Sigmoid colon (tissue), 6 donors: ENCODE measurements at regions not wholly inside any gene's neighbourhood (a gene's known extent, or its start where the extent isn't known, plus 50 kb on each side); places are given as distances from the start of the nearest gene placed in this dataset.

Source experiments
- DNase-seq: peaks from one replicate; pipeline ENCODE4 v3.0.0-alpha.2; 2019
- H3K27ac ChIP-seq, 4 donors: fragments of 200-600 bp; sonication (generic); one replicate each; pipeline ENCODE4 v1.5.1; 2016 to 2019; ENCODE audit warnings: mild to moderate bottlenecking in 1 of 4
- H3K27me3 ChIP-seq, 3 donors: fragments of 200-600 bp; sonication (generic); one replicate each; pipeline ENCODE4 v1.5.1; 2019; ENCODE audit warnings: mild to moderate bottlenecking in 1 of 3
- H3K36me3 ChIP-seq, 4 donors: fragments of 200-600 bp; sonication (generic); one replicate each; pipeline ENCODE4 v1.5.1; 2016 to 2019
- H3K4me1 ChIP-seq, 4 donors: fragments of 200-600 bp; sonication (generic); one replicate each; pipeline ENCODE4 v1.5.1; 2017 to 2019
- H3K4me3 ChIP-seq, 4 donors: fragments of 200-600 bp; sonication (generic); one replicate each; pipeline ENCODE4 v1.5.1; 2017 to 2019; ENCODE audit warnings: mild to moderate bottlenecking in 2 of 4, moderate library complexity in 1 of 4
- H3K9me3 ChIP-seq, 4 donors: fragments of 200-600 bp in 3 of 4; sonication (generic) in 3 of 4; one replicate each; pipeline versions ENCODE4 v1.5.1 to v1.6.1; 2013 to 2019
- CTCF ChIP-seq, 4 experiments: fragments of 450-650 bp in 3 of 4; fragments of 200-600 bp in 1 of 4; IDR thresholded peaks; one replicate each; pipeline ENCODE4 v1.5.1; 2016 to 2019; ENCODE audit warnings: antibody characterized with exemption in 4 of 4, mild to moderate bottlenecking in 3 of 4, moderate library complexity in 2 of 4
- EP300 ChIP-seq, 4 donors: sonication (generic); formaldehyde crosslinking; IDR thresholded peaks; one replicate each; pipeline ENCODE4 v1.6.1; 2017; ENCODE audit warnings: antibody characterized with exemption in 4 of 4
- POLR2A ChIP-seq, 2 donors: fragments of 450-650 bp; IDR thresholded peaks; one replicate each; pipeline ENCODE4 v1.6.1; 2016; ENCODE audit warnings: antibody characterized with exemption in 2 of 2, mild to moderate bottlenecking in 2 of 2, moderate library complexity in 2 of 2
- POLR2AphosphoS5 ChIP-seq, 4 donors: sonication (generic); formaldehyde crosslinking; IDR thresholded peaks; one replicate each; pipeline ENCODE4 v1.6.1; 2017; ENCODE audit warnings: antibody characterized with exemption in 4 of 4
- WGBS, 2 donors: extraction: QIAGEN DNeasy Blood & Tissue Kit; methylation state at CpG; one replicate each; pipeline ENCODE4 v1.1.7; 2013; 5-methylcytosine and 5-hydroxymethylcytosine counted together
- intact Hi-C: fragments of 100-400 bp; cut with DNase I; formaldehyde crosslinking; loops from one replicate; pipeline ENCODE4 v1.15.1; 2023
- donor health status: healthy with polysubstance abuse.
- donor health status: healthy.

DNA sequence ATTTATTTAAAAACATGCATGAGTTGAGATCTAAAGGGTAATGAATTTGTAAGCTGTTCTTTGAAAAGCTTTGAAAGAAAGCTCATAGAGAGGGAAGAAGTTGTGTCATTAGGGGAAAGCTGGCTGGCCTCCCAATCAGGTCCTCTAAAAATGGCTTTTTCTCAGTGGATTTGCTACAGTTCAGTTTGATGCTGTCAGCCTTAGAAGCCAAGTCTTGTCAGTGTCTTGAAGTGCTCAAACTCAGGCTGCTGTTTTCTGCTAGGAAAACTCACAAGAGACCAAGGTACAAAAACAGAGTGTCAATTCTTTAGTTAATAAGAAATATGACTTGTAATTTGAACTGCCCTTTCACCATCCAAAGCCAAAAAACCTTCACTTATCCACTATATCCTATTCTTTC lies 243.8 kb downstream of the OTOL1 start:
- no peaks in the 10 kb centered on the region for H3K27me3 ChIP-seq
- intact Hi-C loops, result no loop called here

GRCh38 chr3:161744366-161744765 lies 247.8 kb downstream of the OTOL1 start:
- H3K4me1 ChIP-seq, result no peaks in the 10 kb centered on the region
- TF ChIP-seq POLR2A (IDR thresholded peaks at IDR 0.05) (no peak), POLR2AphosphoS5 (IDR thresholded peaks at IDR 0.05) (no peak)
- 72 to 73% methylated on average over 4 of the region's 4 CpGs for WGBS, 2 donors
- H3K9me3 ChIP-seq, result no peaks in the 10 kb centered on the region
- no peak for DNase-seq
- intact Hi-C loops, result no loop called here
- no peaks in the 10 kb centered on the region for H3K27me3 ChIP-seq
- H3K27ac ChIP-seq, result no peak overlapping the region
- no peak overlapping the region for H3K4me3 ChIP-seq
- no peaks in the 10 kb centered on the region for H3K36me3 ChIP-seq

More for the DNA sequence above, 243.8 kb downstream of the OTOL1 start:
- H3K9me3 ChIP-seq, result no peaks in the 10 kb centered on the region
- H3K4me3 ChIP-seq, result no peak overlapping the region
- DNase-seq, result no peak
- H3K36me3 ChIP-seq, result no peaks in the 10 kb centered on the region
- no peaks in the 10 kb centered on the region for H3K4me1 ChIP-seq
- H3K27ac ChIP-seq, result no peak overlapping the region
- TF ChIP-seq POLR2AphosphoS5 (IDR thresholded peaks at IDR 0.05), result no peak
- no peak for TF ChIP-seq CTCF (IDR thresholded peaks at IDR 0.05)
- TF ChIP-seq EP300 (IDR thresholded peaks at IDR 0.05), result no peak
- TF ChIP-seq POLR2A (IDR thresholded peaks at IDR 0.05), result no peak

DNA sequence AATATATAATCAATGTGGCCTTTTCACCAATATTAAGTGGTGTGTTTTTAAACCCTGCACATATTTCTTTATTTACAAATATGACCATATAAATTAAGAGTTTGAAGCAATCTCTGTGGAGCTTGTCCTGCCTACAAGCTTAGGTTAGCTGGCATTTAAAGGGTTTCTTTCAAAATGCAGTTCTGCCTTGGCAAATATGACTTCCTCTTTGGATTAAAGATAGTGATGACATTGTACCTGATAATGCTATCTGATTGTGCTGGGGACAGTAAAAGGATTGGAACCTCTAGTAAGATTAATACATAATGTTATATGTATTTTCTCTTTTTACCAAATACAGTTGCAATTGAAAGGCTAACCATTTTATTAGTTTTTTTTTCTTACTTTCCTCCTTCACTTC lies 249.1 kb downstream of the OTOL1 start:
- Histone ChIP-seq H3K27ac (no peak overlapping the region), H3K4me3 (no peak overlapping the region), H3K36me3 (no peaks in the 10 kb centered on the region), H3K4me1 (no peaks in the 10 kb centered on the region), H3K27me3 (no peaks in the 10 kb centered on the region), H3K9me3 (no peaks in the 10 kb centered on the region)
- intact Hi-C loops, result no loop called here
- TF ChIP-seq EP300 (IDR thresholded peaks at IDR 0.05), result no peak
- TF ChIP-seq CTCF (IDR thresholded peaks at IDR 0.05), result no peak
- no peak for TF ChIP-seq POLR2A (IDR thresholded peaks at IDR 0.05)
- TF ChIP-seq POLR2AphosphoS5 (IDR thresholded peaks at IDR 0.05), result no peak
- DNase-seq, result no peak

DNA sequence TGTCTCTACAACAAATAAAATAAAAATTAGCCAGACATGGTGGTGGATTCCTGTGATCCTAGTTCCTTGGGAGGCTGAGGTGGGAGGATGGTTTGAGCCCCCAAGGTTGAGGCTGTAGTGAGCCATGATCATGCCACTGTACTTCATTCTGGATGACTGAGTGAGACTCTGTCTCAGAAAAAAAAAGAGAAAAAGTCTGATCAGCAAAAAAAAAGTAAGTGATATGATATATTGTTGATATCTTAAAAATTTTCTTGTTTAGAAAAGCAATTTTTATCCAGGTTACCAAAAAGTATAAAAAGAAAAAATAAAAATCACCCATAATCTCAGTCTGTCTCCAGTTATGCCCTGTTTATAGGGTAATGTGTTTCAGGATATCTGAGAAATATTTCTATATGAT lies 251.4 kb downstream of the OTOL1 start:
- Histone ChIP-seq H3K36me3 (no peaks in the 10 kb centered on the region), H3K27ac (no peak overlapping the region), H3K9me3 (no peaks in the 10 kb centered on the region), H3K27me3 (no peaks in the 10 kb centered on the region), H3K4me3 (no peak overlapping the region), H3K4me1 (no peaks in the 10 kb centered on the region)
- intact Hi-C loops, result no loop called here
- TF ChIP-seq CTCF (IDR thresholded peaks at IDR 0.05), result no peak
- no peak for TF ChIP-seq POLR2A (IDR thresholded peaks at IDR 0.05)
- TF ChIP-seq EP300 (IDR thresholded peaks at IDR 0.05), result no peak
- no peak for TF ChIP-seq POLR2AphosphoS5 (IDR thresholded peaks at IDR 0.05)
- DNase-seq, result no peak

GRCh38 chr3:161754420-161755053 lies 257.9 kb downstream of the OTOL1 start:
- Histone ChIP-seq H3K4me1 (no peaks in the 10 kb centered on the region), H3K9me3 (no peaks in the 10 kb centered on the region), H3K27me3 (no peaks in the 10 kb centered on the region), H3K36me3 (no peaks in the 10 kb centered on the region), H3K27ac (no peak overlapping the region), H3K4me3 (no peak overlapping the region)
- TF ChIP-seq POLR2AphosphoS5 (IDR thresholded peaks at IDR 0.05), result no peak
- TF ChIP-seq POLR2A (IDR thresholded peaks at IDR 0.05), result no peak
- TF ChIP-seq EP300 (IDR thresholded peaks at IDR 0.05), result no peak
- no peak for TF ChIP-seq CTCF (IDR thresholded peaks at IDR 0.05)
- DNase-seq, result no peak
- intact Hi-C loops, result no loop called here
- WGBS, 2 donors, result 80 to 81% methylated on average over 3 of the region's 3 CpGs
